GM21737 (cell line): ENCODE measurements at regions not wholly inside any gene's neighbourhood (a gene's known extent, or its start where the extent isn't known, plus 50 kb on each side); places are given as distances from the start of the nearest gene placed in this dataset.
A peak's percentile ranks its signal among the peaks of the same experiment; 100 is the strongest.
"Not testable (repeated sequence)": the region's sequence is repeated elsewhere in the genome, so short reads cannot be mapped to it uniquely, and the experiment has no call there.

Experiments used
- ATAC-seq: cut with Tn5 transposase; IDR thresholded peaks from one replicate; pipeline ENCODE4 v1.9.1; 2021; ENCODE audit warnings: mild to moderate bottlenecking, moderate library complexity; ENCODE audit not compliant: unreplicated experiment

DNA sequence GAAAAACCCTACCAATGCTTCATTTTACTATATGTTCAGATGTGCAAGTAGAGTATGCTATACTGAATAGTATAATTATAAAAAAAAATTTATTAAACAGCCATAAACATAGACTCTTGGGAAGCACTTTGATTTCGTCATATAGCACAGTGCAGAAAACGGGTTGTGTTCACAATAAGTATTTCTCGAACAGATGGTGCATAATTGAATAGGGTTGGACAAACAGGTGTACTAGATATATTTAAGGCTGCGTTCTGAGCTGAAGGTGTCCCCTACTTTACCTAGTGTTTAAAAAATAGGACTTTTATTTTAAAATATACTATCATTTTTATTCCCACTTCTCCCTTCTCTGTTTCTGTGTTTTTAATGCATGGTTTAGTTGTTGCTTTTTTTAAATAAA, 841.5 kb downstream of the ANKRD7 start:
- ATAC-seq: no peak

- ATAC-seq: no peak
These were observed 861.5 kb downstream of the ANKRD7 start for GRCh38 chr7:119086026-119086425.

DNA sequence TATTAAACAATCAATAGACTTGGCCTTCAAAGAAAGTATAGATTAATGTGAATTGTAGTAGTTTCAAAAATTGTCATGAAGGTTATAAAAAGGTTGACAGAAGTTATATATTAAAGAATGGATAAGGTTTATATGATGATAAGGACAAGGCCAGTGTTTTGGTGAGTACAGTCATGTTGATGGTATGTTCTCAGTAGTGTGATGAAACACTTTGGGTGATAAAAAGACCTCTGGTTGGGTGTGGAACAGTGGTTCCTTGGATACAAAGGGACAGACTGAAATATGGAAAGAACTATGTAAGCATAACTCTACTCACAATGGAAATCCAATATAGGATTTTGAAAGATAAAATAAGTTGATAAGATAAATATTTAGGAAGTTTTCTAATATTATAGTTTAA, 866.3 kb downstream of the ANKRD7 start:
- ATAC-seq: no peak

DNA sequence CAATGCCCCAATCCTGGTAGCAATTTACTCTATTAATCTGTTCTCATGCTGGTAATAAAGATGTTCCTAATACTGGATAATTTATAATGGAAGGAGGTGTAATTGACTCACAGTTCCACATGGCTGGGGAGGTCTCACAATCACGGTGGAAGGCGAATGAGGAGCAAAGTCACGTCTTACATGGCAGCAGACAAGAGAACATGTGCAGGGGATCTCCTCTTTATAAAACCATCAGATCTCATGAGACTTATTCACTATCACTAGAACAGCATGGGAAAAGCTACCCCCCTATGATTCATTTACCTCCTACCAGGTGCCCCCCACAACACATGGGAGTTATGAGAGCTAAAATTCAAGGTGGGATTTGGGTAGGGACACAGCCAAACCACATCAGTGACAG, 872.2 kb downstream of the ANKRD7 start:
- ATAC-seq: no peak

GRCh38 chr7:119100611-119101258, 876.2 kb downstream of the ANKRD7 start:
- not testable (repeated sequence) for ATAC-seq

DNA sequence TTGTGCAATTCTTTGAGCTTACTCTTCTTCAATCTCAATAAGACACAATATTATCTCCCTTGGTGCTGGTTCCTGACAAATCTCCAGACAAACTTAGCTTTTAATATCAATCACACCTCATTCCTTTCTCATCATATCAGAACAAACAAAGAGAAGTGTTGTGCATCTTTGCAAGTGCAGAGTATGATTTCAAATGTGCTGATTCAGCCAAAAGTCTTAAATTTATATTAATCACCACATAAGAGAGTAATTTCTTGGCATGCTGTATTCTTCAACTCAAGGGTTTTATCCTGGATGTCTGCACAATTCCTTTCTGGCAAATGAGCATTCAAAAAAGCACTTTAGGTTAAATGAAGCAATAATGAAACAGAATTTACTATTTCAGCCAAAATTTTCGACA, 877.8 kb downstream of the ANKRD7 start:
- ATAC-seq: no peak

- no peak for ATAC-seq
These were observed 880.9 kb downstream of the ANKRD7 start for GRCh38 chr7:119105381-119105780.

DNA sequence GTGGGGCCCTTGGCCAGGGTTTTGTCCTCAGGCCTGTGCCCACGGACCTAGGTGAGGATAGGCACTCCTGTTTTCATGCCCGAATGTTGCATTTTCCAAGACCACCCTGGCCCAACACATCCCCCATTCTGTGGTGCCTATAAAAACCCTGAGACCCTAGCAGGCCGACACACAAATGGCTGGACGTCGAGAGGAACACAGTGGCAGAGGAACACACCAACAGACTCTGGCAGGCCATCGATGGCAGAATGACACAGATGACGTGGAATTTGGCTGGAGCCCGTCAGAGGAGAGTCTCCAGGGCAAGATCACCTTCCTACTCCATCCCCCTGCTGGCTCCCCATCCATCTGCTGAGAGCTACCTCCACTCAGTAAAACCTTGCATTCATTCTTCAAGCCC, 898.8 kb downstream of the ANKRD7 start:
- no peak for ATAC-seq

GRCh38 chr7:119127706-119128105, 903.2 kb downstream of the ANKRD7 start:
- ATAC-seq: no peak

GRCh38 chr7:119132436-119132835, 907.9 kb downstream of the ANKRD7 start:
- ATAC-seq: no peak

- no peak for ATAC-seq
These were observed 942.9 kb downstream of the ANKRD7 start for GRCh38 chr7:119167431-119167830.

GRCh38 chr7:119172043-119172442, 947.5 kb downstream of the ANKRD7 start:
- no peak for ATAC-seq

GRCh38 chr7:119175911-119176627, 951.6 kb downstream of the ANKRD7 start:
- no peak for ATAC-seq

- no peak for ATAC-seq
These were observed 953.4 kb downstream of the ANKRD7 start for GRCh38 chr7:119177863-119178262.

GRCh38 chr7:119184124-119184788, 959.8 kb downstream of the ANKRD7 start:
- no peak for ATAC-seq

- ATAC-seq: no peak
These were observed 971.7 kb downstream of the ANKRD7 start for GRCh38 chr7:119196183-119196582.

DNA sequence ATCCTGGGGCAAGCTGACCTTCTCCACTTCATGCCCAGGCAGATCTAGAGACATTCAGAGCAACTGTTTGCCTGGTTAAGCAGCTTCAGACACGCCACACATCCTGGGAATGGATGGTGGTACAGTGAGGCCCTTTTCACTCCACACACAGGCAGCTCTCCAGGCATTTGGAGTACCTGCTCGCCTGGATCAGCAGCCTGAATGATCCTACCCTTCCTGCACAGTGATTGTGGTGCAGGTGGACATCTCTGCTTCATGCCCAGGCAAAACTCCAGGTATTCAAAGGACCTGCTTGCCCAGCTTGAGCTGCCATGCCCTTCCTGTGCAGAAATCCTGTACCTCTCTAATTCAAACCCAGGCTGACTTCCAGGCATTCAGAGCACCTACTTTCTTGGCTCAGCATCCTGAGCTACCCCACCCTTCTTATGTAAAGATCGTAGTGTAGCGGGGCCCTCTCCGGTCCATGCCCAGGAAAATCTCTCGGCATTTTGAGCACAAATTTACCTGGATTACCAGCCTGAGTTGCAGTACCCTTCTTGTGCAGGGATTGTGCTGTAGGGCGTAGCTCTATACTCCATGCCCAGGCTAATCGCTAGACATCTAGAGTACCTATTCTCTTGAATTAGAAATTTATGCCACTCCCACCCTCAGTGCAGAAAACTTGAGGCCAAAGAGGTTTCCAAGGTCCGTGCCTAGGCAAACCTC, 972.8 kb downstream of the ANKRD7 start:
- ATAC-seq: no peak

GRCh38 chr7:119197877-119198527, 973.5 kb downstream of the ANKRD7 start:
- ATAC-seq: peak; percentile 89

- no peak for ATAC-seq
These were observed 995.2 kb downstream of the ANKRD7 start for GRCh38 chr7:119219663-119220062.

- ATAC-seq: no peak
These were observed 999.4 kb downstream of the ANKRD7 start for GRCh38 chr7:119223930-119224329.

DNA sequence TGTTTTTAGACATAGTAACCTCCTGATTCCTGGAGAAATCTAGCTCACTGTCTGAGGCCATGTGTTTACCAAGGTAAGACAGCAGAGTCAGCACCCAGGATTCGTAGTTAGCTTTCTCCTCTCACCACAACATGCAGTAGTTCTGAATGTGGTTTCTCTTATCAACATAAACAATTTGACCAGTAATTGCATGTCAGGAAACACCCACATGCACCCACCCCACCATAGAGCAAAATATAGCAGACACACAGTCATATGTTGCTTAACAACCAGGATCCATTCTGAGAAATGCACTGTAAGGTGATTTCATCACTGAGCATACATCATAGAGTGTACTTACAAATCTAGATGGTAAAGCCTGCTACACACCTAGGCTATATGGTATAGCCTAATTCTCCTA, 1004.0 kb downstream of the ANKRD7 start:
- ATAC-seq: no peak
